PFSK-1 (cell line): ENCODE measurements at regions not wholly inside any gene's neighbourhood (a gene's known extent, or its start where the extent isn't known, plus 50 kb on each side); places are given as distances from the start of the nearest gene placed in this dataset.

Experiments
- POLR2AphosphoS5 ChIP-seq: IDR thresholded peaks from 2 replicates; pipeline ENCODE4 v1.6.1; 2012; ENCODE audit warnings: low read depth, mild to moderate bottlenecking, control low read depth, low read length, moderate library complexity
- SIN3A ChIP-seq: IDR thresholded peaks from 2 replicates; pipeline ENCODE4 v1.6.1; 2012; ENCODE audit warnings: mild to moderate bottlenecking, low read length, moderate library complexity, borderline replicate concordance; ENCODE audit not compliant: insufficient read depth

GRCh38 chr15:38888701-38889221 is 324.1 kb upstream of the RASGRP1 start:
- no peak for TF ChIP-seq POLR2AphosphoS5
- no peak for TF ChIP-seq SIN3A
